ENCODE measurements at regions not wholly inside any gene's neighbourhood (a gene's known extent, or its start where the extent isn't known, plus 50 kb on each side); places are given as distances from the start of the nearest gene placed in this dataset.
A peak's percentile ranks its signal among the peaks of the same experiment; 100 is the strongest.
"Not testable (repeated sequence)": the region's sequence is repeated elsewhere in the genome, so short reads cannot be mapped to it uniquely, and the experiment has no call there.

DNA sequence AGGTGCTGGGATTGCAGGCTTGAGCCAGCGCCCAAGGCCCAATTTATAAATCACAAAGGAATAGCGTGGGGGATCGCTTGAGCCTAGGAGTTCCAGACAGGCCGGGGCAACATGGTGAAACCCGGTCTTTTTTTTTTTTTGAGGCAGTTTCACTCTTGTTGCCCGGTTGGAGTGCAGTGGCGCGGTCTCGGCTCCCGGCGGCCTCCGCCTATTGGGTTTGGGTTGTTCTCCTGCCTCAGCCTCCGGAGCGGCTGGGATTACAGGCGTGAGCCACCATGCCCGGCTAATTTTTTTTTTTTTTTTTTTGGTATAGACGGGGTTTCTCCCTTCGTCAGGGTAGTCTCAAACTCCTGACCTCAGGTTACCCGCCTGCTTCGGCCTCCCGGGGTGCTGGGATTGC lies 65.0 kb downstream of the GOLGA6L7 start (continued):
- TF ChIP-seq, protein P1, sequence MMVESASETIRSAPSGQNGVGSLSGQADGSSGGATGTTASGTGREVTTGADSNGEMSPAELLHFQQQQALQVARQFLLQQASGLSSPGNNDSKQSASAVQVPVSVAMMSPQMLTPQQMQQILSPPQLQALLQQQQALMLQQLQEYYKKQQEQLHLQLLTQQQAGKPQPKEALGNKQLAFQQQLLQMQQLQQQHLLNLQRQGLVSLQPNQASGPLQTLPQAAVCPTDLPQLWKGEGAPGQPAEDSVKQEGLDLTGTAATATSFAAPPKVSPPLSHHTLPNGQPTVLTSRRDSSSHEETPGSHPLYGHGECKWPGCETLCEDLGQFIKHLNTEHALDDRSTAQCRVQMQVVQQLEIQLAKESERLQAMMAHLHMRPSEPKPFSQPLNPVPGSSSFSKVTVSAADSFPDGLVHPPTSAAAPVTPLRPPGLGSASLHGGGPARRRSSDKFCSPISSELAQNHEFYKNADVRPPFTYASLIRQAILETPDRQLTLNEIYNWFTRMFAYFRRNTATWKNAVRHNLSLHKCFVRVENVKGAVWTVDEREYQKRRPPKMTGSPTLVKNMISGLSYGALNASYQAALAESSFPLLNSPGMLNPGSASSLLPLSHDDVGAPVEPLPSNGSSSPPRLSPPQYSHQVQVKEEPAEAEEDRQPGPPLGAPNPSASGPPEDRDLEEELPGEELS (CRISPR knock-in tag; IDR thresholded peaks at IDR 0.05; ENCODE audit: borderline replicate concordance), result no peak

DNA sequence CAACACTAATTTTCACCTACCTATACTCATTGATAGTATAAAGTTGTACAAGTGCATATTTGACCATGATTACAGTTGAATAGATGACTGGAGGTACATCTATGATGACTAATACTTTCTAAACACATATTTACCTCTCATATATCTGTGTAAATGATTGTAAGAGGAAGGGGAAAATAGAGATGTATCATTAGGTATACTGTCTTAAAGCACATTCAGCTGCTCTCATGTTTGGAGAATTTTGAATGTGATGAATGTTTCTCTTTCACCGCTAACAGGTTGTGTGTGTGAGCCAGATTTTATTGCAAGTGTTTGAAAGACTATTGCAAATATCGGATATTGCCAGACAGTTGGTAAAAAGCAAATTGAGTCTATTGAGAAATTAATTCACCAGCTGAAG lies 66.2 kb upstream of the GOLGA8M start:
- WGBS (ENCODE audit: insufficient coverage, low coverage, missing lambda C conversion rate), result 100% methylated on average over 1 of the region's 2 CpGs
- in situ Hi-C loops (cut with MboI); FAIRE-seq: not testable (repeated sequence)

DNA sequence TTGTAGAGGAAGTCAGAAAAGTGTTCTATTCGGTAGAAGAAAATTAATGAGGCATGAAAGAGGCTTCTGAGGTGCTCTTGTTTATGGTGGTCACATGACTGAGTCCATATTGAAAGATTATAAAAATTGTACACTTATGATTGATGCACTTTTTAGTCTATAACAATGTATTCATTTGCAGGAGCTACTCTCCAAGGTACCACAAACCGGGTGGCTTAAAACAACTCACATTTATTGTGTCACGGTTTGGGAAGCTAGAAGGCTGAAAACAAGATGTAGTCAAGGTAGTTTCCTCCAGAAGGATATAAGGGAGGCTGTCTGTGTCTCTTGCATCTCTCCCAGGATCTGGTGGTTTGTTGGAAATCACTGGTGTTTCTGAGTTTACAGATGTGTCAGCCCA lies 60.6 kb upstream of the GOLGA8M start:
- H4K20me1 ChIP-seq (replicated peaks; ENCODE audit: control insufficient read depth, insufficient read depth, low read length); POLR2A ChIA-PET; H3K4me1 ChIP-seq (replicated peaks in 1 of 2; ENCODE audit: control insufficient read depth in 2 of 2, insufficient read depth in 2 of 2, low read length in 2 of 2); in situ Hi-C loops (cut with MboI); CTCF ChIA-PET (ENCODE audit: low intra/inter-chr PET ratio); H3K9me1 ChIP-seq (ENCODE audit: control insufficient read depth, insufficient read depth, low read length); H3K9ac ChIP-seq (ENCODE audit: insufficient read depth in 1 of 2, low read depth in 2 of 2, low read length in 2 of 2); H3K36me3 ChIP-seq (ENCODE audit: control insufficient read depth, insufficient read depth, low read length); FAIRE-seq; BruUV-seq (replicated peaks); ATAC-seq; H3K27ac ChIP-seq (ENCODE audit: extremely low read depth, low read depth, low read length); H3K9me3 ChIP-seq (replicated peaks; ENCODE audit: control insufficient read depth, insufficient read depth, low read depth, low read length); H3K79me2 ChIP-seq (ENCODE audit: control insufficient read depth, insufficient read depth, low read length); H2AFZ ChIP-seq (ENCODE audit: low read depth, low read length); H3K4me3 ChIP-seq; DNase-seq (ENCODE audit: extremely low read depth in 1 of 4, low spot score in 3 of 4); H3K27me3 ChIP-seq (ENCODE audit: control insufficient read depth in 2 of 2, insufficient read depth in 2 of 2, low read length in 2 of 2); H3K4me2 ChIP-seq (ENCODE audit: insufficient read depth, low read length); intact Hi-C loops (cut with micrococcal nuclease): not testable (repeated sequence)
- TF ChIP-seq, protein P2, sequence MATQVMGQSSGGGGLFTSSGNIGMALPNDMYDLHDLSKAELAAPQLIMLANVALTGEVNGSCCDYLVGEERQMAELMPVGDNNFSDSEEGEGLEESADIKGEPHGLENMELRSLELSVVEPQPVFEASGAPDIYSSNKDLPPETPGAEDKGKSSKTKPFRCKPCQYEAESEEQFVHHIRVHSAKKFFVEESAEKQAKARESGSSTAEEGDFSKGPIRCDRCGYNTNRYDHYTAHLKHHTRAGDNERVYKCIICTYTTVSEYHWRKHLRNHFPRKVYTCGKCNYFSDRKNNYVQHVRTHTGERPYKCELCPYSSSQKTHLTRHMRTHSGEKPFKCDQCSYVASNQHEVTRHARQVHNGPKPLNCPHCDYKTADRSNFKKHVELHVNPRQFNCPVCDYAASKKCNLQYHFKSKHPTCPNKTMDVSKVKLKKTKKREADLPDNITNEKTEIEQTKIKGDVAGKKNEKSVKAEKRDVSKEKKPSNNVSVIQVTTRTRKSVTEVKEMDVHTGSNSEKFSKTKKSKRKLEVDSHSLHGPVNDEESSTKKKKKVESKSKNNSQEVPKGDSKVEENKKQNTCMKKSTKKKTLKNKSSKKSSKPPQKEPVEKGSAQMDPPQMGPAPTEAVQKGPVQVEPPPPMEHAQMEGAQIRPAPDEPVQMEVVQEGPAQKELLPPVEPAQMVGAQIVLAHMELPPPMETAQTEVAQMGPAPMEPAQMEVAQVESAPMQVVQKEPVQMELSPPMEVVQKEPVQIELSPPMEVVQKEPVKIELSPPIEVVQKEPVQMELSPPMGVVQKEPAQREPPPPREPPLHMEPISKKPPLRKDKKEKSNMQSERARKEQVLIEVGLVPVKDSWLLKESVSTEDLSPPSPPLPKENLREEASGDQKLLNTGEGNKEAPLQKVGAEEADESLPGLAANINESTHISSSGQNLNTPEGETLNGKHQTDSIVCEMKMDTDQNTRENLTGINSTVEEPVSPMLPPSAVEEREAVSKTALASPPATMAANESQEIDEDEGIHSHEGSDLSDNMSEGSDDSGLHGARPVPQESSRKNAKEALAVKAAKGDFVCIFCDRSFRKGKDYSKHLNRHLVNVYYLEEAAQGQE (IDR thresholded peaks at IDR 0.05; ENCODE audit: borderline replicate concordance), result peak; percentile 34; the same call in 1 of the 2 replicates
- TF ChIP-seq, protein P2 (CRISPR knock-in tag; IDR thresholded peaks at IDR 0.05; ENCODE audit: low read depth), result not testable (repeated sequence)
- 14% methylated on average over 3 of the region's 3 CpGs for WGBS (ENCODE audit: insufficient coverage, low coverage, missing lambda C conversion rate)

More for the DNA sequence above, 66.2 kb upstream of the GOLGA8M start:
- H3K9me3 ChIP-seq (replicated peaks; ENCODE audit: control insufficient read depth, insufficient read depth, low read depth, low read length); H3K27ac ChIP-seq (ENCODE audit: extremely low read depth, low read depth, low read length); ATAC-seq; H3K9me1 ChIP-seq (ENCODE audit: control insufficient read depth, insufficient read depth, low read length); H3K4me2 ChIP-seq (ENCODE audit: insufficient read depth, low read length); H3K79me2 ChIP-seq (ENCODE audit: control insufficient read depth, insufficient read depth, low read length); H3K9ac ChIP-seq (ENCODE audit: insufficient read depth in 1 of 2, low read depth in 2 of 2, low read length in 2 of 2); H3K4me3 ChIP-seq; H3K4me1 ChIP-seq (replicated peaks in 1 of 2; ENCODE audit: control insufficient read depth in 2 of 2, insufficient read depth in 2 of 2, low read length in 2 of 2); CTCF ChIA-PET (ENCODE audit: low intra/inter-chr PET ratio); BruUV-seq (replicated peaks); H3K27me3 ChIP-seq (ENCODE audit: control insufficient read depth in 2 of 2, insufficient read depth in 2 of 2, low read length in 2 of 2); H3K36me3 ChIP-seq (ENCODE audit: control insufficient read depth, insufficient read depth, low read length); H4K20me1 ChIP-seq (replicated peaks; ENCODE audit: control insufficient read depth, insufficient read depth, low read length); intact Hi-C loops (cut with micrococcal nuclease); DNase-seq (ENCODE audit: extremely low read depth in 1 of 4, low spot score in 3 of 4); H2AFZ ChIP-seq (ENCODE audit: low read depth, low read length): not testable (repeated sequence)
- POLR2A ChIA-PET, result interaction anchor here (0.7 kb wide), 1 partner anchor 531 kb away, joined by 3 read pairs; no protein-coding TSS in a partner anchor

All from K562 (cell line).